Heart right ventricle (tissue), 16 donors: ENCODE measurements at regions not wholly inside any gene's neighbourhood (a gene's known extent, or its start where the extent isn't known, plus 50 kb on each side); places are given as distances from the start of the nearest gene placed in this dataset.

Experiments used
- ATAC-seq, 8 donors: fragments of 200-7000 bp; cut with Tn5 transposase; one replicate each; pipeline ENCODE4 v1.9.1; 2020; ENCODE audit warnings: mild to moderate bottlenecking in 8 of 8, moderate library complexity in 8 of 8, moderate number of reproducible peaks in 1 of 8
- DNase-seq, 2 donors: peaks; one replicate each; pipeline ENCODE4 v3.0.0-alpha.2; 2020
- H3K27ac ChIP-seq, 10 donors: fragments of 200-600 bp; sonication (generic) in 2 of 10; one replicate each; pipeline versions ENCODE4 v1.5.0 to v1.8.0; 2020 to 2022; ENCODE audit warnings: mild to moderate bottlenecking in 3 of 10
- H3K27me3 ChIP-seq, 7 donors: fragments of 200-600 bp; one replicate each; pipeline ENCODE4 v1.8.0; 2021 to 2022; ENCODE audit warnings: mild to moderate bottlenecking in 2 of 7
- H3K36me3 ChIP-seq, 9 donors: fragments of 200-600 bp; sonication (generic) in 1 of 9; one replicate each; pipeline versions ENCODE4 v1.5.0 to v1.8.0; 2020 to 2022; ENCODE audit warnings: mild to moderate bottlenecking in 2 of 9
- H3K4me1 ChIP-seq, 9 donors: fragments of 200-600 bp; sonication (generic) in 1 of 9; one replicate each; pipeline versions ENCODE4 v1.5.0 to v1.8.0; 2020 to 2022; ENCODE audit warnings: mild to moderate bottlenecking in 4 of 9
- H3K4me3 ChIP-seq, 10 donors: fragments of 200-600 bp; sonication (generic) in 2 of 10; one replicate each; pipeline versions ENCODE4 v1.5.0 to v1.8.0; 2020 to 2022; ENCODE audit warnings: mild to moderate bottlenecking in 7 of 10, moderate library complexity in 2 of 10
- H3K9me3 ChIP-seq, 11 donors: fragments of 200-600 bp in 10 of 11; sonication (generic) in 2 of 11; one replicate each; pipeline versions ENCODE4 v1.5.0 to v1.8.0; 2013 to 2022; ENCODE audit warnings: mild to moderate bottlenecking in 2 of 11, control low read depth in 1 of 11, moderate library complexity in 1 of 11
- CTCF ChIP-seq, 9 donors: fragments of 200-600 bp; sonication (generic) in 2 of 9; IDR thresholded peaks; one replicate each; pipeline versions ENCODE4 v1.5.0 to v1.8.0; 2021 to 2022; ENCODE audit warnings: antibody characterized with exemption in 9 of 9, mild to moderate bottlenecking in 5 of 9, moderate library complexity in 1 of 9
- WGBS, 2 donors: extraction: QIAGEN DNeasy Blood & Tissue Kit; methylation state at CpG; one replicate each; pipeline ENCODE4 v1.1.7; 2013; ENCODE audit warnings: inconsistent platforms in 1 of 2; 5-methylcytosine and 5-hydroxymethylcytosine counted together
- intact Hi-C, 10 donors: fragments of 100-400 bp; cut with DNase I; formaldehyde crosslinking; loops; one replicate each; pipeline versions ENCODE4 v1.11.1 to v1.14.2; 2022
- donor health status: Arrhythmogenic right ventricular cardiomyopathy.
- donor health status: ischemic (EF 13 %, LVEDD 7.1; RV severe dilation, severe dysfunction).
- donor health status: healthy with polysubstance abuse.
- donor health status: DM: no; HTN: yes; CAD: no.
- donor health status: DM: no; HTN: no; CAD: no.
- donor health status: ischemic (EF 25% LVEDD 6.9; RV normal size, moderate dysfunction).
- donor health status: ischemic (EF 25% LVEDD 5.7; RV mildly dilated, moderate dysfunction).
- donor health status: healthy.
- donor health status: DM: yes; HTN: yes; CAD: no.
- donor health status: Ischemic cardiomyopathy.
- donor health status: ischemic (EF 35%, LVEDD 5.7; RV mildly dilated, moderate dysfunction).
- donor health status: nonischemic (EF 11% LVEDD 7.7; RV severe dilation, severe dysfunction).
- donor health status: DM: yes; HTN: yes; CAD: no.
- donor health status: PGD.
- donor health status: ischemic (EF 29% LVEDD 5.4; RV normal size, mild dysfunction).
- donor health status: nonischemic (EF 23%, LVEDD 6.1; RV moderate dilation, normal function).

DNA sequence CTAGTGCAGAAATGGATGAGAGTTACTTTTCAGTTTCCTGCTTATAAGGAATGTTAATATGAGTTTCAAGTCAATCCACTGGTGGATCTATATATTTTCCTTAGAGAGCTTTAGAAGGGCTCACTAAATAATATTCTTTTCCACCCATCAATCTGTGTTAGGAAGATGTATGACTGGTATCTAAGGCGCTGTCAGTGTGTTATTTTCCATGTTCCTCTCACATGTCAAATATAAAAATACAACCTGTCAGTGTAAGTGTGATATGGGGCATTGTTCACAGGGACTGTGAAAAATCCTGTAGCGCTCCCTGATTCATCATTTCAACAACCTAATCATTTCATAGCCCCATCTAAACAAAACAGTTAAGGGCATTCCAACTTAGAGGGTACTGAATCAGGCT lies 203.1 kb downstream of the TMEM26 start:
- TF ChIP-seq CTCF (IDR thresholded peaks at IDR 0.05): no peak
- no peak for ATAC-seq

DNA sequence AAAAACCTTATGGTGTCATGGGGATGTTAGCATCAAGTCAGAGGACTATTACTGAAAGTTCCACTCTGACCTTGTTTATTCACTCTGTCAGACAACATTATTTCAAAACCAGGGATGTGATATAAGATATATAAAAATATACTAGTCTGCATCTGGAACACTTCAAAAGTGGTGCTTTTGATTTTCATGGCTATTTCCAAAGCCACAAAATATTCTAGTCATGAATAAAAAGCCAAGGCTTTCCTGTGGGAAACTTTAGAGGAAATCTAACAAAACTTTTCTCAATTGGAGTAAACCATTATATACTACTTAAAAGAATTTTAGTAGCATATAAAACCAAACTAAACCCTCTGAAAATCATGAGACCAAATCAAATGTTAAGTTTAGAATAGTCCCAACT lies 205.2 kb downstream of the TMEM26 start:
- H3K9me3 ChIP-seq: peaks cover 0 to 7% (median 0%) of the 10 kb centered on the region in 11 donors
- ATAC-seq: no peak
- H3K27ac ChIP-seq: no peak overlapping the region
- H3K27me3 ChIP-seq: no peaks in the 10 kb centered on the region
- intact Hi-C loops: no loop called here
- no peak for DNase-seq
- peaks cover 0 to 7% (median 0%) of the 10 kb centered on the region in 9 donors for H3K4me1 ChIP-seq
- no peak overlapping the region for H3K4me3 ChIP-seq
- no peak for TF ChIP-seq CTCF (IDR thresholded peaks at IDR 0.05)
- no peaks in the 10 kb centered on the region for H3K36me3 ChIP-seq

More for the DNA sequence above, 203.1 kb downstream of the TMEM26 start:
- peaks cover 0 to 28% (median 13%) of the 10 kb centered on the region in 11 donors for H3K9me3 ChIP-seq
- no peaks in the 10 kb centered on the region for H3K36me3 ChIP-seq
- 47 to 48% methylated on average over 2 of the region's 2 CpGs for WGBS, 2 donors
- H3K27ac ChIP-seq: no peak overlapping the region
- intact Hi-C loops: no loop called here
- no peak for DNase-seq
- H3K4me3 ChIP-seq: no peak overlapping the region
- H3K4me1 ChIP-seq: peaks cover 0 to 7% (median 0%) of the 10 kb centered on the region in 9 donors
- H3K27me3 ChIP-seq: no peaks in the 10 kb centered on the region

- Histone ChIP-seq H3K27ac (no peak overlapping the region), H3K9me3 (no peaks in the 10 kb centered on the region), H3K4me3 (no peak overlapping the region), H3K36me3 (no peaks in the 10 kb centered on the region), H3K4me1 (no peaks in the 10 kb centered on the region), H3K27me3 (no peaks in the 10 kb centered on the region)
- TF ChIP-seq CTCF (IDR thresholded peaks at IDR 0.05): no peak
- intact Hi-C loops: no loop called here
- ATAC-seq: no peak
- no peak for DNase-seq
Measured at GRCh38 chr10:61244261-61244775, 208.9 kb downstream of the TMEM26 start.

GRCh38 chr10:61232780-61233179 lies 220.4 kb downstream of the TMEM26 start:
- no peaks in the 10 kb centered on the region for H3K27me3 ChIP-seq
- intact Hi-C loops: no loop called here
- peaks cover 0 to 28% (median 5%) of the 10 kb centered on the region in 11 donors for H3K9me3 ChIP-seq
- DNase-seq (no peak), ATAC-seq (no peak)
- no peaks in the 10 kb centered on the region for H3K4me1 ChIP-seq
- no peak for TF ChIP-seq CTCF (IDR thresholded peaks at IDR 0.05)
- H3K36me3 ChIP-seq: no peaks in the 10 kb centered on the region
- no peak overlapping the region for H3K4me3 ChIP-seq
- H3K27ac ChIP-seq: no peak overlapping the region

DNA sequence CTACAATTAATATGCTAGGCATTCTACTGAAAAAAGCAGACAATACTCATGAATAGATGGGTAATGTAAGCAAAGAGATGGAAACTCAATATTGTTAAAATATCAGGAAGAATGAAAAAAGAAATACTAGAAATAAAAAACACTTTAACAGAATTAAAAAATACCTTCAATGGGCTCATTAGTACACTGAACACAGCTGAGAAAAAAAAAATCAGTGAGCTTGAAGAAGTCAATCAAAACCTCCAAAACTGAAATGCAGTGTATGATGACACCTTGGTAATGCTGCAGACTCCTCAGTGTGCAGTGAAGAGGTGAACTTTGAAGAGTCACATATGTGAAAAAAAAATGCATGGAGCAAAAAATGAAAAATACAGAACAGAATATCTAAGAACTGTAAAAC lies 227.2 kb downstream of the TMEM26 start:
- Histone ChIP-seq H3K9me3 (peaks cover 0 to 36% (median 15%) of the 10 kb centered on the region in 11 donors), H3K36me3 (no peaks in the 10 kb centered on the region), H3K27me3 (no peaks in the 10 kb centered on the region), H3K4me3 (no peak overlapping the region), H3K27ac (no peak overlapping the region), H3K4me1 (no peaks in the 10 kb centered on the region)
- TF ChIP-seq CTCF (IDR thresholded peaks at IDR 0.05): no peak
- ATAC-seq (no peak), DNase-seq (no peak)
- intact Hi-C loops: no loop called here
